Fibroblast of the aortic adventitia (primary cell): ENCODE measurements at regions not wholly inside any gene's neighbourhood (a gene's known extent, or its start where the extent isn't known, plus 50 kb on each side); places are given as distances from the start of the nearest gene placed in this dataset.

ENCODE experiments used
- DNase-seq: peaks from one replicate; pipeline ENCODE4 v3.0.0-alpha.2; 2010; ENCODE audit warnings: low read depth
- H3K4me3 ChIP-seq: 2 replicates; pipeline ENCODE4 v1.5.1; 2011; ENCODE audit warnings: low read depth, mild to moderate bottlenecking, control low read depth, low read length, moderate library complexity
- TF ChIP-seq, protein P1 (sequence below): IDR thresholded peaks from 2 replicates; pipeline ENCODE4 v1.5.1; 2011; ENCODE audit warnings: mild to moderate bottlenecking, low read length, control low read depth, inconsistent platforms; ENCODE audit not compliant: insufficient read depth

DNA sequence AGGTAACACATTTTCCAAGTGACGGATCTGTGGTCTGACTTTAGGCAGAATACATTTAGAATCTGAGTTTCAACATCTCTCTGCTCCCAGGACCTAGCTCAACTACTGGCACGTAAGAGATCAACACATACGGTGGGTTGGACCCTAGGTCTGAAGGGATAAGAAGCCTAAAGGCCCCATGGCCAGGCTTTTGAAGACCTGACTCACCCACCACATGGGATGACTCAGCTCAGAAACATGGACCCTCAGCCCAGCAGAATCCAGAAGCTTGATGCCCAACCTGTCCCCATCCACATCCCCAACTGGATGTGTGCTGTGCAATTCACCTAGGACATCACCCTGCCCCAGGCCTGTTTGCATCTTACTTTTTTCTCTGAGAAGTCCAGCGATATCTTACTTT, 770.2 kb downstream of the BCL11B start:
- H3K4me3 ChIP-seq, result no peak overlapping the region
- TF ChIP-seq, protein P1, sequence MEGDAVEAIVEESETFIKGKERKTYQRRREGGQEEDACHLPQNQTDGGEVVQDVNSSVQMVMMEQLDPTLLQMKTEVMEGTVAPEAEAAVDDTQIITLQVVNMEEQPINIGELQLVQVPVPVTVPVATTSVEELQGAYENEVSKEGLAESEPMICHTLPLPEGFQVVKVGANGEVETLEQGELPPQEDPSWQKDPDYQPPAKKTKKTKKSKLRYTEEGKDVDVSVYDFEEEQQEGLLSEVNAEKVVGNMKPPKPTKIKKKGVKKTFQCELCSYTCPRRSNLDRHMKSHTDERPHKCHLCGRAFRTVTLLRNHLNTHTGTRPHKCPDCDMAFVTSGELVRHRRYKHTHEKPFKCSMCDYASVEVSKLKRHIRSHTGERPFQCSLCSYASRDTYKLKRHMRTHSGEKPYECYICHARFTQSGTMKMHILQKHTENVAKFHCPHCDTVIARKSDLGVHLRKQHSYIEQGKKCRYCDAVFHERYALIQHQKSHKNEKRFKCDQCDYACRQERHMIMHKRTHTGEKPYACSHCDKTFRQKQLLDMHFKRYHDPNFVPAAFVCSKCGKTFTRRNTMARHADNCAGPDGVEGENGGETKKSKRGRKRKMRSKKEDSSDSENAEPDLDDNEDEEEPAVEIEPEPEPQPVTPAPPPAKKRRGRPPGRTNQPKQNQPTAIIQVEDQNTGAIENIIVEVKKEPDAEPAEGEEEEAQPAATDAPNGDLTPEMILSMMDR, result no peak
- DNase-seq, result no peak

DNA sequence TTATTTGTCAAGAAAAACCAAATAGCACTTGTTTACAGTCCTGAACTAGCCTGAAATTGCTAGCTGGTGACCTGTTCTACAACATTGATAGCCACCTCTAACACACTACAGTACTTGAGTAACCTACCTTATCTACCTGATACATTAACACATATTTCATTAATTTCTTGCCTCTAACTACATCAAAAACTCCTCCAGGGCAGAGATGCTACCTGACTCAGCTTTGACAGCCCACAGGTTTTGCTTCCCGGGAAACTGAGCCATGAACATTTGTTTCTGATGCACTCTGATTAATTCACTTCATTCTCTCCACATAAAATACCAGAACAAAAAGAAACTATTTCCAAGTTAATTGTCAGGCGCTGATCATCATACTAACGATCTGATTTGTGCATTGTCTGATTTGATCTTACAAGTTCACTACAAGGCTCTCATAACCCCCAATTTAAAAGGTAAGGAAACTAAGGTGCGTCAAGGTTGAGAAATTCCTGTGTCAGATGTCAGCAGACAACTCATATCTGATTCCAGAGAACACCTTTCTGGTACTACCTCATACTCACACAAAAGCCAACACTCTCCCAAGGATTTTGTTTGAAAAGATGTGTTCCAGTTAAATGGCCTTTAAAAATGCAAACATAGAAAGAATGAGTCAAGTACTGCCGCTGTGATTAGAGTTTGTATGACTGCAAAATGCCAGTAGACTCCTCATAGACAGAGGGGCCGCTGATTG, 768.7 kb downstream of the BCL11B start:
- TF ChIP-seq, protein P1, result no peak
- DNase-seq, result no peak
- H3K4me3 ChIP-seq, result no peak overlapping the region

DNA sequence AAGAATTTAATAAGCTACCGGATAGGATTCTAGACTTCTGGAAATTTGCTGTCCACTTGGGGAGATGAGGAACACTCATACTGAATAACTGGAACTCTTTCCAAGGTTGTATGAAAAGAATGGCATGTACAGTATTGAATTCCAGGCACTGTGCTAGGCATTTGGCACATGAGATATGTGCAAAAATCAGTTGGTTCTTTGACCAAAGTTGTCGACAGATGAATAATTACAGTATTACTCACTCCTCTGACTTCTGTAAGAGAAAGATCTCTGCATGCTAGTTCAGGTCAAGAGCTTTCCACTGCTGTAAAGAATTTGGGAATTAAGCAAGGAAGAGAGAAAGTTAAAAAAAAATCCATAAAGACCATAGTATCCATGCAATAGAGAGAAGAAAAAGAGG, 764.7 kb downstream of the BCL11B start:
- TF ChIP-seq, protein P1, result no peak
- DNase-seq, result no peak
- no peak overlapping the region for H3K4me3 ChIP-seq

DNA sequence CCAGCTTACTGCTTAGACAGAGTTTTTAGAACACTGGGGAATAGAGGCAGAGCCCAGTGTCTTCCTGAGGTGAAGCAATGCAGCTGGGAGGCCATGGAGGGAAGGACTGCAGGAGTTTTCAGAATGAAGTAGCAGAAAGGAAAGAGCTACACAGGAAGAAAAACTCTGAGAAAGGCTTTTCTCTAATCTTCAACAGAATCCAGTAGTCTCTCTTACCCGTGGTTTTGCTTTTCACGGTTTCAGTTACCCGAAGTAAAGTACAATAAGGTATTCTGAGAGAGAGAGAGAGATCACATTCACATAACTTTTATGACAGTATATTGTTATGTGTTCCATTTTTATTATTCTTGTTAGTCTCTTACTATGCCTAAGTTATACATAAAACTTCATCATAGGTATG, 761.6 kb downstream of the BCL11B start:
- no peak overlapping the region for H3K4me3 ChIP-seq
- TF ChIP-seq, protein P1, result no peak
- DNase-seq, result no peak

DNA sequence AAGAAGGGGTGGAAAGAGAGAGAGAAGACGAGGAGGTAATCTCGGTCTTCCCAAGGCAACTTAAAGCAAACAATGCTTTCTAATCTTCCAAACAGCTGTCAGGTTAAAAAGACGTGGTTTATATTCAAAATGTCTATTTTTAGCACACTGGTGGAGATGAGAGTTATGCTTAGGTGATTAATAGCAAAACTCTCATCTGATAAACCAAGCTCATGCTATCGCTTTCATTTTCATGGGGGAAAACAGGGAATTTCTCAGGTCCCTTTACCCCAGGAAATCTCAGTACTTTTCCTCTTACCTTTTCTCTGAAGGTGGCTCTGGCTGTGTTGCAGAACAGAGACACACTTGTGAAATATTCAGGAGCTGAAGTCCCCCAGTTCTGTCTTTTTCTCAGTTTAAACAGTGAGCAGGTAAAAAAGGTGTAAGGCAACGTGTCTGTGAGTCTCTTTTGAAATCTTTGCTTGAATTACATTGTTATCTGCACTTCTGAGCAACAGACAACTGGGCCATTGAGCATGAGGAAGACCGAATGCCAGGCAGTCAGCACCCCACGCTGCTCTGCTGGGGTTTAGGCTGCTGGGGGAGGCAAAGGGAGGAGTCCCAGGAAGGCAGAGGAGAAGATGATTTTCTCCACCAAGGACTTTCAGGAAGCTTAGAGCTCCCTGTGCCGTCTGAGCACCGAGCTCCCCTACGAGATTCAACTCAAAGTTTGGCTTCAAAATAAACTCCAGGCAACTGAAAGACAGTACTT, 759.3 kb downstream of the BCL11B start:
- H3K4me3 ChIP-seq, result no peak overlapping the region
- no peak for DNase-seq
- TF ChIP-seq, protein P1, result no peak

DNA sequence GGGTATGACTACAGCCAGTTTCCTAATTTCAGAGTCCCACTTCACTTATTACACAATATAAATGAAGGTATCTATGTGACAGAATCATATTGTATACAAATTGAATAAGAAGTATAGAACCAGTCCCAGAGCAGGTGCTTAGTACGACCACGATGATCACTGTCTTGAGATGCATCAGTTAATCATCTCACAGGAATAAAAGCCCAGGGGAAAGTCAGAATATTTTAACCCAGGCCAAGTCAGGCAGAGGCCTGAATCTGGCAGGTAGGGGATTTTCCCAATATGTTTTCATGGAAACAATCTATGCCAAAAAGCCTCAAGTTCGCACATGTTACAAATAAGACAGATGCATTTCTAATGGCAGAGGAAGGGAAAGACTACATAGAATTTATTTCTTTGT, 758.4 kb downstream of the BCL11B start:
- TF ChIP-seq, protein P1, result no peak
- H3K4me3 ChIP-seq, result no peak overlapping the region
- DNase-seq, result no peak

DNA sequence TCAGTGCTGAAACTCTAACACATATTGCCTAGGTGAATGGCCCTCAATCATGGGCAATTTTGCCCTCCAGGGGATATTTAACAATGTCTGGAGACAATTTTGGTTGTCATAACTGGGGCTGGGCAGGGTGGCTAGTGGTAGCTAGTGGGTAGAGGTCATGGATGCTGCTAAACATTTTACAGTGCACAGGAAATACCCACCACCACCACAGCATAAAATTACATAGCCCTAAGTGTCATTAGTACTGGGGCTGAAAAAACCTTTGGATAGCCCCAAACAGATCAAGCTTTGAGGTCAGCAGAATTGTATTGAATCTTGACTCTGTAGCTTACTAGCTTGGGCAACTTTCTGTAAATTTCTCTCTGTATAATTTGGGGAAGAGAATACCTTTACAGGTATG, 758.0 kb downstream of the BCL11B start:
- DNase-seq, result no peak
- no peak overlapping the region for H3K4me3 ChIP-seq
- TF ChIP-seq, protein P1, result no peak
